ENCODE measurements at regions not wholly inside any gene's neighbourhood (a gene's known extent, or its start where the extent isn't known, plus 50 kb on each side); places are given as distances from the start of the nearest gene placed in this dataset.

- Histone ChIP-seq H3K9ac (ENCODE audit: extremely low read depth, low read length, poor library complexity, severe bottlenecking) (no peak overlapping the region), H3K27me3 (ENCODE audit: control insufficient read depth, insufficient read depth, low read length, poor library complexity, severe bottlenecking) (no peaks in the 10 kb centered on the region), H3K27ac (ENCODE audit: low read depth, low read length) (no peak overlapping the region), H3K36me3 (ENCODE audit: control insufficient read depth, insufficient read depth, low read length) (no peaks in the 10 kb centered on the region), H3K4me1 (ENCODE audit: control insufficient read depth, insufficient read depth, low read length) (no peaks in the 10 kb centered on the region), H3K4me3 (ENCODE audit: low read length) (no peak overlapping the region), H3K9me3 (ENCODE audit: control insufficient read depth, low read length) (no peaks in the 10 kb centered on the region)
- Mint-ChIP-seq H3K36me3 (ENCODE audit: low read depth) (no peaks in the 10 kb centered on the region), H3K4me1 (peaks cover 20% of the 10 kb centered on the region), H3K27ac (no peak overlapping the region), H3K4me3 (no peak overlapping the region), H3K9me3 (peaks cover 2% of the 10 kb centered on the region), H3K27me3 (ENCODE audit: insufficient read depth) (no peaks in the 10 kb centered on the region)
- DNase-seq: no peak
- TF ChIP-seq CTCF (conservative IDR thresholded peaks at IDR 0.05): no peak
- 96 to 100% methylated on average over 2 to 5 of the region's 5 CpGs for WGBS, 2 experiments (ENCODE audit: insufficient coverage in 1 of 2, insufficient read length in 1 of 2)
Observed at GRCh38 chr15:46682969-46683791, 1034.1 kb upstream of the SEMA6D start.

GRCh38 chr15:46685096-46685495, 1032.2 kb upstream of the SEMA6D start:
- H3K4me1 ChIP-seq (ENCODE audit: control insufficient read depth, insufficient read depth, low read length): no peaks in the 10 kb centered on the region
- no peak overlapping the region for H3K27ac ChIP-seq (ENCODE audit: low read depth, low read length)
- no peak for TF ChIP-seq CTCF (conservative IDR thresholded peaks at IDR 0.05)
- no peak for DNase-seq
- Mint-ChIP-seq H3K4me3 (no peak overlapping the region), H3K9me3 (peaks cover 2% of the 10 kb centered on the region), H3K4me1 (peaks cover 11% of the 10 kb centered on the region), H3K36me3 (ENCODE audit: low read depth) (no peaks in the 10 kb centered on the region), H3K27me3 (ENCODE audit: insufficient read depth) (no peaks in the 10 kb centered on the region), H3K27ac (no peak overlapping the region)
- H3K36me3 ChIP-seq (ENCODE audit: control insufficient read depth, insufficient read depth, low read length): no peaks in the 10 kb centered on the region
- no peak overlapping the region for H3K9ac ChIP-seq (ENCODE audit: extremely low read depth, low read length, poor library complexity, severe bottlenecking)
- no peaks in the 10 kb centered on the region for H3K9me3 ChIP-seq (ENCODE audit: control insufficient read depth, low read length)
- H3K27me3 ChIP-seq (ENCODE audit: control insufficient read depth, insufficient read depth, low read length, poor library complexity, severe bottlenecking): no peaks in the 10 kb centered on the region
- WGBS, 2 experiments (ENCODE audit: insufficient coverage in 1 of 2, insufficient read length in 1 of 2): 57% methylated on average over 1 of the region's 1 CpG; no CpG with 5 or more reads in 1 of the 2 experiments
- H3K4me3 ChIP-seq (ENCODE audit: low read length): no peak overlapping the region

DNA sequence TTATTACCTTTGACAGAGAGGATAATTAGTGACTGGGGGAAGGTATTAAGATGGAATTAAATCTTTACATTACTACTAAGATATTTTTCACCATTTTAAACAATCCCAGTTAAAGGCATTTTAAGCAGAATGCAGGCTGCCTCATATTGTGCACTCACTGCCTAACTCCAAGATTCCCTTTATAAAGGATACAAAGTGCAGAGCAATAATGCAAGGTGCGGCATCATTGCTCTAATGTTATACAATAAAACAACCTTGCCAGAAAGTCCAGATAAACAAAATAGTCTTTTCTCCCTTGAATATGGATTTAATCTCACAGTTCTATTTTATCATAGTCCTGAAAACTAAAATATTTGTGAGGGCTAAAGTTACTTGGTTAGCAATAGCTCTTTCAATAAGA, 1031.6 kb upstream of the SEMA6D start:
- H3K36me3 ChIP-seq (ENCODE audit: control insufficient read depth, insufficient read depth, low read length): no peaks in the 10 kb centered on the region
- H3K27ac Mint-ChIP-seq: no peak overlapping the region
- 89% methylated on average over 1 of the region's 1 CpG; no CpG with 5 or more reads in 1 of the 2 experiments for WGBS, 2 experiments (ENCODE audit: insufficient coverage in 1 of 2, insufficient read length in 1 of 2)
- no peaks in the 10 kb centered on the region for H3K27me3 Mint-ChIP-seq (ENCODE audit: insufficient read depth)
- peaks cover 6% of the 10 kb centered on the region for H3K4me1 Mint-ChIP-seq
- H3K36me3 Mint-ChIP-seq (ENCODE audit: low read depth): no peaks in the 10 kb centered on the region
- H3K9me3 Mint-ChIP-seq: peaks cover 2% of the 10 kb centered on the region
- H3K4me1 ChIP-seq (ENCODE audit: control insufficient read depth, insufficient read depth, low read length): no peaks in the 10 kb centered on the region
- H3K4me3 ChIP-seq (ENCODE audit: low read length): no peak overlapping the region
- H3K9me3 ChIP-seq (ENCODE audit: control insufficient read depth, low read length): no peaks in the 10 kb centered on the region
- no peaks in the 10 kb centered on the region for H3K27me3 ChIP-seq (ENCODE audit: control insufficient read depth, insufficient read depth, low read length, poor library complexity, severe bottlenecking)
- no peak for TF ChIP-seq CTCF (conservative IDR thresholded peaks at IDR 0.05)
- DNase-seq: no peak
- H3K27ac ChIP-seq (ENCODE audit: low read depth, low read length): no peak overlapping the region
- no peak overlapping the region for H3K4me3 Mint-ChIP-seq
- no peak overlapping the region for H3K9ac ChIP-seq (ENCODE audit: extremely low read depth, low read length, poor library complexity, severe bottlenecking)
